D721Med (cell line): ENCODE measurements at regions not wholly inside any gene's neighbourhood (a gene's known extent, or its start where the extent isn't known, plus 50 kb on each side); places are given as distances from the start of the nearest gene placed in this dataset.

Experiments used
- DNase-seq: peaks from one replicate; pipeline ENCODE4 v3.0.0; 2011; ENCODE audit warnings: low spot score; ENCODE audit not compliant: insufficient read length
- FAIRE-seq: peaks from 2 replicates; lab custom pipeline; 2011; peaks lifted over from hg19 to GRCh38; lab: Jason Lieb, UNC
- CTCF ChIP-seq: IDR thresholded peaks from 2 replicates; pipeline ENCODE4 v1.5.1; 2012; ENCODE audit warnings: mild to moderate bottlenecking, control low read depth; ENCODE audit not compliant: insufficient read depth; ENCODE audit errors: missing control alignments

GRCh38 chr17:21535686-21536375 is 156.5 kb upstream of the KCNJ18 start:
- no peak for FAIRE-seq
- DNase-seq: no peak
- no peak for TF ChIP-seq CTCF

GRCh38 chr17:21537302-21537701 is 155.0 kb upstream of the KCNJ18 start:
- DNase-seq: no peak
- no peak for TF ChIP-seq CTCF
- no peak for FAIRE-seq

- no peak for TF ChIP-seq CTCF
- DNase-seq: no peak
- no peak for FAIRE-seq
Observed at GRCh38 chr17:21538615-21539014, 153.7 kb upstream of the KCNJ18 start.

- FAIRE-seq (no peak), DNase-seq (no peak)
- TF ChIP-seq CTCF: no peak
Observed at GRCh38 chr17:21539146-21539545, 153.2 kb upstream of the KCNJ18 start.

GRCh38 chr17:21540502-21540901 is 151.8 kb upstream of the KCNJ18 start:
- DNase-seq (no peak), FAIRE-seq (no peak)
- no peak for TF ChIP-seq CTCF

GRCh38 chr17:21542070-21542469 is 150.3 kb upstream of the KCNJ18 start:
- DNase-seq (no peak), FAIRE-seq (no peak)
- TF ChIP-seq CTCF: no peak

GRCh38 chr17:21542991-21543390 is 149.3 kb upstream of the KCNJ18 start:
- TF ChIP-seq CTCF: no peak
- FAIRE-seq: no peak
- DNase-seq: no peak
